ENCODE measurements at regions not wholly inside any gene's neighbourhood (a gene's known extent, or its start where the extent isn't known, plus 50 kb on each side); places are given as distances from the start of the nearest gene placed in this dataset.

DNA sequence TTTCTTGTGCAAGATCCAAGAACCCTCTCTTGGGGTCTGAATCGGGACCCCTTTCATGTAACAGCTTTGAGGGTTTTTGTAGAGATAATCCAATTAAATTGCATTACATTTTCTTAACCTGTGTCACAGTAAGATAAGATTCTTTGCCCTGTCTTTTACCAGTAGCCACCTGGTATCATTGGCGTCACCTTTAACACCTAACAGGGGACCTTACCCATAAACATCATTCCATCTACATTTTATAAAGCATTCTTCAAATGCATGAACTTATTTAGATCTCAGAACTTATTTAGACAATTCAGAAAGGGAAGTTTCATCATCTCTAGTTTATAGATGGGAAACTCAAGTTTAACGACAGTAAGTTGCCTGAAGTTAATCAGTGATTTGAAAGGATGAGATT lies 106.4 kb upstream of the KLF6 start:
- intact Hi-C loops (cut with micrococcal nuclease; ENCODE audit: unreplicated experiment) = no loop called here
- no peaks in the 10 kb centered on the region for H3K27me3 Mint-ChIP-seq (ENCODE audit: unreplicated experiment)
- peaks cover 32% of the 10 kb centered on the region for H3K36me3 Mint-ChIP-seq (ENCODE audit: insufficient read depth, unreplicated experiment)
- BruUV-seq (replicated peaks) = no TSS peak
- H3K4me1 Mint-ChIP-seq (ENCODE audit: low read depth, unreplicated experiment) = peaks cover 72% of the 10 kb centered on the region
- CTCF ChIA-PET = no interaction called here
- peak overlapping the region; percentile 56 for H3K27ac Mint-ChIP-seq (ENCODE audit: unreplicated experiment)
- no peak for DNase-seq
- H3K9me3 Mint-ChIP-seq (ENCODE audit: low read depth, unreplicated experiment) = no peaks in the 10 kb centered on the region
- no peak overlapping the region for H3K4me3 Mint-ChIP-seq (ENCODE audit: low read depth, unreplicated experiment)
- TF ChIP-seq, protein P1, sequence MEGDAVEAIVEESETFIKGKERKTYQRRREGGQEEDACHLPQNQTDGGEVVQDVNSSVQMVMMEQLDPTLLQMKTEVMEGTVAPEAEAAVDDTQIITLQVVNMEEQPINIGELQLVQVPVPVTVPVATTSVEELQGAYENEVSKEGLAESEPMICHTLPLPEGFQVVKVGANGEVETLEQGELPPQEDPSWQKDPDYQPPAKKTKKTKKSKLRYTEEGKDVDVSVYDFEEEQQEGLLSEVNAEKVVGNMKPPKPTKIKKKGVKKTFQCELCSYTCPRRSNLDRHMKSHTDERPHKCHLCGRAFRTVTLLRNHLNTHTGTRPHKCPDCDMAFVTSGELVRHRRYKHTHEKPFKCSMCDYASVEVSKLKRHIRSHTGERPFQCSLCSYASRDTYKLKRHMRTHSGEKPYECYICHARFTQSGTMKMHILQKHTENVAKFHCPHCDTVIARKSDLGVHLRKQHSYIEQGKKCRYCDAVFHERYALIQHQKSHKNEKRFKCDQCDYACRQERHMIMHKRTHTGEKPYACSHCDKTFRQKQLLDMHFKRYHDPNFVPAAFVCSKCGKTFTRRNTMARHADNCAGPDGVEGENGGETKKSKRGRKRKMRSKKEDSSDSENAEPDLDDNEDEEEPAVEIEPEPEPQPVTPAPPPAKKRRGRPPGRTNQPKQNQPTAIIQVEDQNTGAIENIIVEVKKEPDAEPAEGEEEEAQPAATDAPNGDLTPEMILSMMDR (IDR thresholded peaks at IDR 0.05; ENCODE audit: unreplicated experiment) = no peak

DNA sequence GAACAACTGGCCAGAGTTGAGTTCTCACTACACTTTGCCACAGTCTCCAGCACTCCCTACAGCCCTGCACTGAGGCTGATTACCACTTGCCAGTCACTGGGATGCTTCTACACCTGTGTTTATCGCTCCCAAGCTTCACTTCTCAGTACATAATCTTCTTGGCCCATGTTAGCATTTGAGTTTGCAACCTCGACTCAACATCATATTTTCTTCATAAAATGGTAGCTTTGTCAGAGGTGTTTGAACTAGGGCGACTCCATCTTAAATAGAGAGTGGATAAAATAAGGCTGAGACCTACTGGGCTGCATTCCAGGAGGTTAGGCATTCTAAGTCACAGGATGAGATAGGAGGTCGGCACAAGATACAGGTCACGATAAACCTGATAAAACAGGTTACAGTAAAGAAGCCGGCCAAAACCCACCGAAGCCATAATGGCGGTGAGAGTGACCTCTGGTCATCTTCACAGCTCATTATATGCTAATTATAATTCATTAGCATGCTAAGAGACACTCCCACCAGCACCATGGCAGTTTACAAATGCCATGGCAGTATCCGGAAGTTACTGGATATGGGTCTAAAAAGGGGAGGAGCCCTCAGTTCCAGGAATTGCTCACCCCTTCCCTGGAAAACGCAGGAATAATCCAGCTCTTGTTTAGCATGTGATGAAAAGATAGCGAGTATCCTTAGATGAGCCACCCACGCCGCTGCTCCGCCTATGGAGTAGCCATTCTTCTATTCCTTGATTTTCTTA lies 105.8 kb upstream of the KLF6 start:
- TF ChIP-seq, protein P1 (IDR thresholded peaks at IDR 0.05; ENCODE audit: unreplicated experiment) = no peak
- Mint-ChIP-seq H3K27me3 (ENCODE audit: unreplicated experiment) (no peaks in the 10 kb centered on the region), H3K36me3 (ENCODE audit: insufficient read depth, unreplicated experiment) (peaks cover 32% of the 10 kb centered on the region), H3K4me3 (ENCODE audit: low read depth, unreplicated experiment) (peak overlapping the region; percentile 9), H3K9me3 (ENCODE audit: low read depth, unreplicated experiment) (no peaks in the 10 kb centered on the region), H3K4me1 (ENCODE audit: low read depth, unreplicated experiment) (peaks cover 78% of the 10 kb centered on the region), H3K27ac (ENCODE audit: unreplicated experiment) (peak overlapping the region; percentile 56)
- DNase-seq = no peak
- BruUV-seq (replicated peaks) = no TSS peak
- intact Hi-C loops (cut with micrococcal nuclease; ENCODE audit: unreplicated experiment) = no loop called here
- CTCF ChIA-PET = interaction anchor here (0.9 to 1.6 kb wide), 4 partner anchors 8 to 375 kb away, joined by 3 to 7 read pairs (median 4); no protein-coding TSS in a partner anchor

DNA sequence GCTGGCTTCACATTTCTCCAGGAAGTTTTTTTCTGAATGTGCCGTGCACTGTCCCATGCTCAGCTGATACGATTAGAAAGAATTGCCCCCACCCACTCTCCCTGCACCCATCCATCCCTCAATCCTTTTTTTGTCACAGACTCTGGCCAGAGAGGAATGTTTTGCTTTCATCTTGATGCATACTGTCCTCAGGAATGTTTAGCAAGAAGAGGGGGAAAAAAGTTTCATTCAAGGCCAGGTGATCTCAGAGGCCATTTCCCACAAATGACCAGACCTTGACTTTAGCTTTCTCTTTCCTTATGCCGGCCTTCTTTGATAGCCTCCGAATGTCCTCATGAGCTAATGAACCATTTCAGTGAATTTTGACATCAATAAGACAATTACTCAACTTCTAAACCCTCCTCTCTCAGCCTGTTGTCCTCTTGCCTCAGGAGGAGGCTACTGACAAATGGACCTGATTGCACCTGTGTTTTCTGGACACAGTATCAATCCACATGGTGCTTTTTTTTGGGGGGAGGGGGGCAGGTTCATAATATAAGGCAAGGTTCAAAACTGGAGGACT lies 105.0 kb upstream of the KLF6 start:
- intact Hi-C loops (cut with micrococcal nuclease; ENCODE audit: unreplicated experiment) = loop anchor here (5.0 to 10.0 kb wide), 2 partner anchors 108 to 775 kb away; no protein-coding TSS in a partner anchor
- CTCF ChIA-PET = interaction anchor here (0.6 to 1.6 kb wide), 5 partner anchors 9 to 376 kb away, joined by 3 to 7 read pairs (median 3); no protein-coding TSS in a partner anchor
- H3K4me3 Mint-ChIP-seq (ENCODE audit: low read depth, unreplicated experiment) = peak overlapping the region; percentile 9
- H3K9me3 Mint-ChIP-seq (ENCODE audit: low read depth, unreplicated experiment) = no peaks in the 10 kb centered on the region
- no TSS peak for BruUV-seq (replicated peaks)
- TF ChIP-seq, protein P1 (IDR thresholded peaks at IDR 0.05; ENCODE audit: unreplicated experiment) = no peak
- H3K27me3 Mint-ChIP-seq (ENCODE audit: unreplicated experiment) = no peaks in the 10 kb centered on the region
- peaks cover 78% of the 10 kb centered on the region for H3K4me1 Mint-ChIP-seq (ENCODE audit: low read depth, unreplicated experiment)
- DNase-seq = peak; percentile 50
- H3K27ac Mint-ChIP-seq (ENCODE audit: unreplicated experiment) = peak overlapping the region; percentile 100
- peaks cover 32% of the 10 kb centered on the region for H3K36me3 Mint-ChIP-seq (ENCODE audit: insufficient read depth, unreplicated experiment)

DNA sequence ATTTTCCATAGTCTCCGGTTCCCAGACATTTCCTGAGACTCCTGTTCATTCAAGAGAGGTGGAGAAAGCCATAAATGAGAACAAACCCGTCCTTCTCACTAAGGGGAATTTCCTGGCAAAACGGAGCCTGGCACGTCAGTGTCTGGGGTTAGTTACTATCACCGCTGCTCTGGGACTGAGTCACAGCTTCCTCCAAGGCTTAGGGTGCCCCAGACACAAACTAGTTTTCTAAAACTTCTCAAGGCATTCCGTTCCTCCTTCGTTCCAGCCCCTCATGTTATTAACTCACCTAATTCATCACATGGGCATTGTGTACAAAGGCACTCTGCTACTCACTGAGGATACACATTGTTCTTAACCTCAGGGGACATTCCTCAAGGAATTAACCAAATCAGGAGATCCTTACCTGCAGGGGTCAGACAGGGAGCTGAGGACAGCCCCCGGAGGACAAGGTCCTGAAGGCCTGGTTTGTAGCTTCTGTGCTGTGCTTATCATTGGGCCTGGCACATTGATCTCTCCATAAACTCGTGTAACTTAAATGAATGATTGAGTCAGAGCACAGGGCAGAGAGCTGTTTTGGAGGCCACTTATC lies 103.0 kb upstream of the KLF6 start:
- Mint-ChIP-seq H3K27ac (ENCODE audit: unreplicated experiment) (peak overlapping the region; percentile 100), H3K4me3 (ENCODE audit: low read depth, unreplicated experiment) (peak overlapping the region; percentile 69), H3K27me3 (ENCODE audit: unreplicated experiment) (no peaks in the 10 kb centered on the region), H3K36me3 (ENCODE audit: insufficient read depth, unreplicated experiment) (peaks cover 32% of the 10 kb centered on the region), H3K4me1 (ENCODE audit: low read depth, unreplicated experiment) (peaks cover 78% of the 10 kb centered on the region), H3K9me3 (ENCODE audit: low read depth, unreplicated experiment) (no peaks in the 10 kb centered on the region)
- intact Hi-C loops (cut with micrococcal nuclease; ENCODE audit: unreplicated experiment) = loop anchor here (1.0 to 10.0 kb wide), 4 partner anchors 36 to 777 kb away; no protein-coding TSS in a partner anchor
- DNase-seq = peak; percentile 72
- CTCF ChIA-PET = interaction anchor here (0.8 to 1.7 kb wide), 3 partner anchors 11 to 75 kb away, joined by 3 to 8 read pairs (median 6); no protein-coding TSS in a partner anchor
- BruUV-seq (replicated peaks) = no TSS peak
- TF ChIP-seq, protein P1 (IDR thresholded peaks at IDR 0.05; ENCODE audit: unreplicated experiment) = no peak

Data from Calu3 (cell line).